Kidney epithelial cell (primary cell): ENCODE measurements at regions not wholly inside any gene's neighbourhood (a gene's known extent, or its start where the extent isn't known, plus 50 kb on each side); places are given as distances from the start of the nearest gene placed in this dataset.

Experiments
- DNase-seq: peaks from one replicate; pipeline ENCODE4 v3.0.0-alpha.2; 2010; ENCODE audit warnings: low read depth
- H3K27me3 ChIP-seq: 2 replicates; pipeline ENCODE4 v1.6.0; 2011; ENCODE audit warnings: low read length; ENCODE audit not compliant: control insufficient read depth, insufficient read depth
- H3K36me3 ChIP-seq: 2 replicates; pipeline ENCODE4 v1.5.1; 2011; ENCODE audit warnings: low read length; ENCODE audit not compliant: control insufficient read depth, insufficient read depth
- H3K4me3 ChIP-seq: 2 replicates; pipeline ENCODE4 v1.5.1; 2011; ENCODE audit warnings: low read depth, mild to moderate bottlenecking, control low read depth, low read length
- CTCF ChIP-seq: IDR thresholded peaks from 2 replicates; pipeline ENCODE4 v1.5.1; 2011; ENCODE audit warnings: mild to moderate bottlenecking, moderate library complexity, low read length, control low read depth, inconsistent platforms; ENCODE audit not compliant: insufficient read depth, poor library complexity, severe bottlenecking

DNA sequence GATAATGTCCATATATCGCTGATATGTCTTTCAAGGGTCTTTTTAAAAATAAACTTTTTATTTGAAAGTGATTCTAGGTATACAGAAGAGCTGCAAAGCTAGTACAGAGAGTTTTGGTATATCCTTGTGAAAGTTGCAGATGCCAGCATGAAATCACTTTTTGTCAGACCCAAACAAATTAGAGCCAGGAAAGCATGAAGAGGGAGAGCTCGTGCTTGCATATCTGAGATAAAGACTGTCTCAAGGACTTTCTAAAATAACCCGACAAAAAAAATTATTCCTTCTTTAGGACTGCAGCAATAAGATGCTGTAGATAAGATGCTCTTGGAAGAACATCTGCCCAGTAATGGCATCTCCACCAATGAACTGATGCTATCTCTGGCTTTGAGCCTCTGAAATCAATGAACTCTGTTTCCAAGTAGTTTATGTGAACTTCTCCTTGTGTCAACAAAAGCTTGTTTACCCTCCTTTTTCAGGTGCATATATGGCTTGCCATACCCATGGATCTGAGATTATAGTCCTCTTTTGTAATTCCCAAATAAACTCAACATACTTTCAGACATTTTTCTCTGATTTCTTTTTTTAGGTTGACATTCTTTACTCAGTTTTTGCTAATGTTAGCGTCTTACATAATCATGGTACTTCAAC lies 774.6 kb upstream of the FAM98A start:
- no peak for DNase-seq
- no peaks in the 10 kb centered on the region for H3K27me3 ChIP-seq
- TF ChIP-seq CTCF, result no peak
- H3K36me3 ChIP-seq, result no peaks in the 10 kb centered on the region
- no peak overlapping the region for H3K4me3 ChIP-seq

- DNase-seq, result no peak
- Histone ChIP-seq H3K4me3 (no peak overlapping the region), H3K36me3 (no peaks in the 10 kb centered on the region), H3K27me3 (no peaks in the 10 kb centered on the region)
- no peak for TF ChIP-seq CTCF
These were observed 773.9 kb upstream of the FAM98A start for GRCh38 chr2:34372967-34373366.

DNA sequence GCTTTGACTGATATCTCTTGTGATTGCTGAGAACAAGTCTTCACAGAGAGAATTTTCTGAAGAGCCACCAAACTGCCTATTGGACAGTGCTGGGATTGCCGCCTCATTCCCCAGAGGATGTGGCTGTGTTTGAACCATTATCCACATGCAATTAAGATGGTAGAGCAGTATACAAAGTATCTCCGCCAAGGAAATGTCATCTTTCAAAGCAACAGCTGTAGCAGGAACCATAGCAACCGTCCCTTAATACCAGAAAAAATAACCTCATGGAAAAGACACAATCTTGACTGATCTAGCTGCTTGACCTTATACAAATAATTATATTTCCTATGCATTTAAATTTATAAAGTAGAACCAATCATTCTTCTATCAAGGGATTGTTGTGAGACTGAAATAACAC lies 772.6 kb upstream of the FAM98A start:
- no peak for TF ChIP-seq CTCF
- H3K4me3 ChIP-seq, result no peak overlapping the region
- H3K36me3 ChIP-seq, result no peaks in the 10 kb centered on the region
- no peaks in the 10 kb centered on the region for H3K27me3 ChIP-seq
- no peak for DNase-seq

- no peak for TF ChIP-seq CTCF
- Histone ChIP-seq H3K4me3 (no peak overlapping the region), H3K36me3 (no peaks in the 10 kb centered on the region), H3K27me3 (no peaks in the 10 kb centered on the region)
- DNase-seq, result no peak
These were observed 769.2 kb upstream of the FAM98A start for GRCh38 chr2:34368304-34368703.

DNA sequence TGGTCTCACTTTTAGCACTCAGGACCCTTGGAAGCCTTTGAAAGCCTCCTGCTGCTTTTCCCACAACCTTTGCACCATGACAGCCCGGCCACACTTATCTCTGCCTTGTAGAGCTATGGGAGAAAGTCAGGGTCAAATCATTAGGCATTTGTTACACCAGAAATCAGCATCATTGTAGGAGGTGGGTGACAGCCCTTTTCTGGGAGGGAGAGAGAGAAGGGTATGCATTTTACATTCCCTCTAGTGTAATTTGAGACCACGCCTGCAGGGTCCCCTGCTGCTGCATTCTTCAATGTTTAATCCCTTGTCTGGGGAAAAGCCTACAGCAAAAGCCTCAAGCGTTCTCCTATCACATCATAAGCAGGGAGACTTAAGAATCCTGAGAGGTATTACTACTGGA lies 766.8 kb upstream of the FAM98A start:
- no peak overlapping the region for H3K4me3 ChIP-seq
- no peaks in the 10 kb centered on the region for H3K36me3 ChIP-seq
- peak; percentile 33 for TF ChIP-seq CTCF
- no peak for DNase-seq
- no peaks in the 10 kb centered on the region for H3K27me3 ChIP-seq

- Histone ChIP-seq H3K27me3 (no peaks in the 10 kb centered on the region), H3K36me3 (no peaks in the 10 kb centered on the region), H3K4me3 (no peak overlapping the region)
- TF ChIP-seq CTCF, result no peak
- DNase-seq, result no peak
These were observed 766.4 kb upstream of the FAM98A start for GRCh38 chr2:34365512-34365911.
